Lower lobe of right lung (tissue), 2 donors: ENCODE measurements at regions not wholly inside any gene's neighbourhood (a gene's known extent, or its start where the extent isn't known, plus 50 kb on each side); places are given as distances from the start of the nearest gene placed in this dataset.
A peak's percentile ranks its signal among the peaks of the same experiment; 100 is the strongest.
"Not testable (repeated sequence)": the region's sequence is repeated elsewhere in the genome, so short reads cannot be mapped to it uniquely, and the experiment has no call there.

Experiments
- ATAC-seq, 2 donors: fragments of 200-7000 bp; cut with Tn5 transposase; one replicate each; pipeline ENCODE4 v1.9.1; 2020 to 2022; ENCODE audit warnings: mild to moderate bottlenecking in 2 of 2, moderate library complexity in 2 of 2
- DNase-seq: peaks from one replicate; pipeline ENCODE4 v3.0.0-alpha.2; 2020
- H3K27ac ChIP-seq: fragments of 200-600 bp; one replicate; pipeline ENCODE4 v1.8.0; 2022
- H3K27me3 ChIP-seq: fragments of 200-600 bp; one replicate; pipeline ENCODE4 v1.8.0; 2022; ENCODE audit warnings: low read depth
- H3K36me3 ChIP-seq: fragments of 200-600 bp; one replicate; pipeline ENCODE4 v1.8.0; 2022; ENCODE audit warnings: mild to moderate bottlenecking
- H3K4me1 ChIP-seq: fragments of 200-600 bp; one replicate; pipeline ENCODE4 v1.8.0; 2022
- H3K4me3 ChIP-seq: fragments of 200-600 bp; one replicate; pipeline ENCODE4 v1.8.0; 2022; ENCODE audit warnings: mild to moderate bottlenecking
- H3K9me3 ChIP-seq: fragments of 200-600 bp; one replicate; pipeline ENCODE4 v1.8.0; 2022
- CTCF ChIP-seq: fragments of 200-600 bp; IDR thresholded peaks from one replicate; pipeline ENCODE4 v1.8.0; 2022; ENCODE audit warnings: antibody characterized with exemption, mild to moderate bottlenecking
- intact Hi-C: fragments of 100-400 bp; cut with DNase I; formaldehyde crosslinking; loops from one replicate; pipeline ENCODE4 v1.11.0; 2022
- donor health status: DM: no; HTN: yes; CAD: no; lungs with severe emphysema.

GRCh38 chr5:71343994-71344393, 111.5 kb upstream of the BDP1 start:
- DNase-seq, H3K9me3 ChIP-seq, H3K36me3 ChIP-seq, intact Hi-C loops, H3K27me3 ChIP-seq, H3K4me1 ChIP-seq, H3K4me3 ChIP-seq, ATAC-seq, H3K27ac ChIP-seq: not testable (repeated sequence)

- H3K9me3 ChIP-seq, DNase-seq, H3K27me3 ChIP-seq, H3K4me3 ChIP-seq, H3K4me1 ChIP-seq, H3K36me3 ChIP-seq, H3K27ac ChIP-seq, intact Hi-C loops, ATAC-seq: not testable (repeated sequence)
Measured at GRCh38 chr5:71372601-71373000, 82.8 kb upstream of the BDP1 start.

- DNase-seq, H3K27me3 ChIP-seq, H3K27ac ChIP-seq, H3K9me3 ChIP-seq, H3K4me3 ChIP-seq, H3K4me1 ChIP-seq, ATAC-seq, intact Hi-C loops, H3K36me3 ChIP-seq: not testable (repeated sequence)
Measured at GRCh38 chr5:71373054-71373734, 82.3 kb upstream of the BDP1 start.

DNA sequence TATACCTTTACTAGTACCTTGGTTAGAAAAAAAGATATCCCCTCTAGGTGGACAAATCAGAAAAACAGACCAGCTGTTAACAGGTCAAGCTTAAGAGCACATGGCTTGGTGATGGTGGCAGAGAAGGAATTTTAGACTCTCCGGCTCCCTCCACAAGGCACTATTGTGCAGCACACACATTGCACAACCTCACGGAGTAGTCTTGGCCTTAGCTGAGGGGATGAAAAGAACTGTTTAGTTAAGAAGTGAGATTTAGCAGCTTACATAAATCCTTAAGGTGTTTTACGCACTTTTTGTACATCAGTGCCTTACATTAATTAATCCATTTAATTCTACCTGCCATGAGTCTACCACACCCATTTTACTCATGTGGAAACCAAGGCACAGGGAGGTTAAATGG, 71.2 kb upstream of the BDP1 start:
- H3K27me3 ChIP-seq, H3K27ac ChIP-seq, intact Hi-C loops, DNase-seq, H3K36me3 ChIP-seq, H3K4me1 ChIP-seq, ATAC-seq, H3K9me3 ChIP-seq, H3K4me3 ChIP-seq: not testable (repeated sequence)

DNA sequence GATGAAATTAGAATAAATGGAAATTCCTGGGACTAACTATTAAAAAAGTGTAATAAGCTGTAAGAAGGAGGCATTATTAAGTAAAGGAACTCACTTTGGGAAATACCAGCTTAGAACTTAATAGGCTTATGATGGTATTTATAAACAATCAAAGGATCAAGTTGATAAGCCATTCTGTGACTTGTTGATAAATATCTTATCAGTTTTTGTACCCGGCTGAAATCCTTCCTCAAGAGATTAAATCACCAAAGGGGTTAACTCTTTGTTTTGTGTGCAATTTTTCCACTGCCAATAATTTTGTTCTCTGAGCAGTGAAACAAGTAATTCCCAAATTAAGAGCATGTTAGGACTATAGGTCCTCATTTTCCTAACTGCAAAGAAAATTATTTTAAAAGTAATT, 70.7 kb upstream of the BDP1 start:
- no peak overlapping the region for H3K4me3 ChIP-seq
- H3K36me3 ChIP-seq: no peaks in the 10 kb centered on the region
- ATAC-seq (no peak), DNase-seq (no peak)
- no peaks in the 10 kb centered on the region for H3K4me1 ChIP-seq
- H3K27ac ChIP-seq: no peak overlapping the region
- intact Hi-C loops: no loop called here
- TF ChIP-seq CTCF: no peak
- H3K9me3 ChIP-seq: no peaks in the 10 kb centered on the region
- H3K27me3 ChIP-seq: no peaks in the 10 kb centered on the region

- H3K9me3 ChIP-seq, H3K27ac ChIP-seq, ATAC-seq, H3K4me1 ChIP-seq, H3K4me3 ChIP-seq, H3K27me3 ChIP-seq, intact Hi-C loops, DNase-seq, H3K36me3 ChIP-seq: not testable (repeated sequence)
Measured at GRCh38 chr5:71385208-71385607, 70.2 kb upstream of the BDP1 start.

- H3K36me3 ChIP-seq: not testable (repeated sequence)
- peak; percentile 24 to 43 for ATAC-seq
Measured at GRCh38 chr5:71388184-71388583, 67.3 kb upstream of the BDP1 start.

GRCh38 chr5:71398400-71398799, 57.1 kb upstream of the BDP1 start:
- H3K36me3 ChIP-seq, intact Hi-C loops, DNase-seq: not testable (repeated sequence)

More at GRCh38 chr5:71388184-71388583, 67.3 kb upstream of the BDP1 start:
- H3K4me1 ChIP-seq, H3K4me3 ChIP-seq, H3K9me3 ChIP-seq, H3K27me3 ChIP-seq, H3K27ac ChIP-seq, DNase-seq, intact Hi-C loops: not testable (repeated sequence)

GRCh38 chr5:71398859-71399258, 56.6 kb upstream of the BDP1 start:
- DNase-seq, H3K36me3 ChIP-seq, H3K4me1 ChIP-seq, H3K4me3 ChIP-seq, intact Hi-C loops, ATAC-seq, H3K27ac ChIP-seq, H3K9me3 ChIP-seq, H3K27me3 ChIP-seq: not testable (repeated sequence)

More at GRCh38 chr5:71398400-71398799, 57.1 kb upstream of the BDP1 start:
- not testable (repeated sequence) for ATAC-seq, H3K27ac ChIP-seq, H3K9me3 ChIP-seq, H3K27me3 ChIP-seq, H3K4me1 ChIP-seq, H3K4me3 ChIP-seq

GRCh38 chr5:71399443-71399842, 56.0 kb upstream of the BDP1 start:
- H3K36me3 ChIP-seq, H3K4me3 ChIP-seq, H3K9me3 ChIP-seq, intact Hi-C loops, DNase-seq, H3K27me3 ChIP-seq, ATAC-seq, H3K27ac ChIP-seq, H3K4me1 ChIP-seq: not testable (repeated sequence)

DNA sequence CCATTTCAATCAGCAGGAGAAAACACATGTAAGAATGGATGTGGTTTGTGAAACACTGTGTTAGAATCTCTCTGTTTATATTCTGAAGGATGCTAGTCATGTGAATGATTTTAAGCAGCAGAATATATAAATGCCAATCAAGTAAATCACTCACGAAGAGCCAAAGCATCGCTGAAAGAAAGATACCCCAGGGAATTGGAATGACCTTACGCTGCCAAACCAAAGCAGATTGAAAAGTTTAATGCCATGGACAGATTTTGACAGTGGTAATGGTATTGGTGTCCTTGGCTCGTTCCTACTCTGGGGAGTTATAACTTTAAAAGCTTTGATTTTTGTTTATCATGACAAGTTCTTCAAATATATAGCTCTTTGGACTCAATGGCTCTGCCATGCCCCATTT, 54.8 kb upstream of the BDP1 start:
- H3K9me3 ChIP-seq, DNase-seq, ATAC-seq, H3K27me3 ChIP-seq, intact Hi-C loops, H3K27ac ChIP-seq, H3K36me3 ChIP-seq, H3K4me1 ChIP-seq, H3K4me3 ChIP-seq: not testable (repeated sequence)

DNA sequence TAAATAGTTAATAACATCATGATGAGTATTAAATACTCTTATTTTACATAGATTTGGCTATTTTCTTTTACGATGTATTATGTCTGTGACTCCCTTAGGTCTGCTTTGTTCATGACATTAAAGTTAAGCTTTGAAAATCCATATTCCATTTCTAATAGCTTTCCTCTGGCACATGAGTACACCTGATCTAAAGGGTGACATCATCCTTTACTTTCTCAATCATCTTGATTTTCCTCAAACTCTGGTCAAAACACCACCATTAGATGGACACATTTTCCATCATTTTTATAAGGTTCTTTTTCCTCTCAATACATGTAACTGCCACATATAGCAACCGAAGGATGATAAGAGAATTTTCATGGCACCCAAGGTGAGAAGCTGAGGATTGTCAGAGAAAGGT, 54.3 kb upstream of the BDP1 start:
- DNase-seq, H3K4me1 ChIP-seq, intact Hi-C loops, H3K4me3 ChIP-seq, H3K36me3 ChIP-seq, ATAC-seq, H3K27me3 ChIP-seq, H3K9me3 ChIP-seq, H3K27ac ChIP-seq: not testable (repeated sequence)

- H3K4me3 ChIP-seq, H3K36me3 ChIP-seq, DNase-seq, H3K27me3 ChIP-seq, H3K27ac ChIP-seq, intact Hi-C loops, H3K4me1 ChIP-seq, H3K9me3 ChIP-seq, ATAC-seq: not testable (repeated sequence)
Measured at GRCh38 chr5:71401564-71401963, 53.9 kb upstream of the BDP1 start.
